Right atrium auricular region (tissue), 2 donors: ENCODE measurements at regions not wholly inside any gene's neighbourhood (a gene's known extent, or its start where the extent isn't known, plus 50 kb on each side); places are given as distances from the start of the nearest gene placed in this dataset.
A peak's percentile ranks its signal among the peaks of the same experiment; 100 is the strongest.

Experiments
- DNase-seq: peaks from one replicate; pipeline ENCODE4 v3.0.0-alpha.2; 2019; ENCODE audit warnings: low spot score
- H3K27ac ChIP-seq, 2 donors: fragments of 200-600 bp; sonication (generic); 1 replicate in 1 of 2; 2 replicates in 1 of 2; pipeline ENCODE4 v1.5.1; 2016 to 2019
- H3K27me3 ChIP-seq, 2 donors: fragments of 200-600 bp; sonication (generic); one replicate each; pipeline versions ENCODE4 v1.5.1 to v1.6.0; 2017 to 2019
- H3K36me3 ChIP-seq: fragments of 200-600 bp; sonication (generic); one replicate; pipeline ENCODE4 v1.5.1; 2016
- H3K4me1 ChIP-seq, 2 donors: fragments of 200-600 bp; sonication (generic); one replicate each; pipeline versions ENCODE4 v1.5.1 to v1.6.0; 2017 to 2019
- H3K4me3 ChIP-seq, 2 donors: fragments of 200-600 bp; sonication (generic); 1 replicate in 1 of 2; 2 replicates in 1 of 2; pipeline ENCODE4 v1.5.1; 2017 to 2019; ENCODE audit warnings: mild to moderate bottlenecking in 1 of 2, moderate library complexity in 1 of 2
- H3K9me3 ChIP-seq, 2 donors: fragments of 200-600 bp; sonication (generic); one replicate each; pipeline ENCODE4 v1.5.1; 2019
- CTCF ChIP-seq, 2 donors: fragments of 200-600 bp; sonication (generic); IDR thresholded peaks; one replicate each; pipeline ENCODE4 v1.5.1; 2019; ENCODE audit warnings: antibody characterized with exemption in 2 of 2

GRCh38 chr12:66859751-66860440 lies 181.0 kb upstream of the GRIP1 start:
- H3K36me3 ChIP-seq: no peaks in the 10 kb centered on the region

GRCh38 chr12:66860752-66861750 lies 182.2 kb upstream of the GRIP1 start:
- H3K27me3 ChIP-seq: no peaks in the 10 kb centered on the region
- H3K4me1 ChIP-seq: no peaks in the 10 kb centered on the region
- peak; percentile 72 to 91 for TF ChIP-seq CTCF (IDR thresholded peaks at IDR 0.05)
- H3K36me3 ChIP-seq: no peaks in the 10 kb centered on the region
- H3K4me3 ChIP-seq: no peak overlapping the region
- DNase-seq: peak; percentile 76
- no peak overlapping the region for H3K27ac ChIP-seq
- H3K9me3 ChIP-seq: no peaks in the 10 kb centered on the region

More at GRCh38 chr12:66859751-66860440, 181.0 kb upstream of the GRIP1 start:
- no peak overlapping the region for H3K4me3 ChIP-seq
- H3K4me1 ChIP-seq: no peaks in the 10 kb centered on the region
- no peak for TF ChIP-seq CTCF (IDR thresholded peaks at IDR 0.05)
- no peaks in the 10 kb centered on the region for H3K9me3 ChIP-seq
- no peaks in the 10 kb centered on the region for H3K27me3 ChIP-seq
- no peak for DNase-seq
- H3K27ac ChIP-seq: no peak overlapping the region

GRCh38 chr12:66862356-66862985 lies 183.6 kb upstream of the GRIP1 start:
- H3K36me3 ChIP-seq: no peaks in the 10 kb centered on the region
- H3K4me1 ChIP-seq: no peaks in the 10 kb centered on the region
- no peak for DNase-seq
- H3K4me3 ChIP-seq: no peak overlapping the region
- no peak for TF ChIP-seq CTCF (IDR thresholded peaks at IDR 0.05)
- H3K9me3 ChIP-seq: no peaks in the 10 kb centered on the region
- H3K27me3 ChIP-seq: no peaks in the 10 kb centered on the region
- no peak overlapping the region for H3K27ac ChIP-seq

GRCh38 chr12:66863276-66863675 lies 184.4 kb upstream of the GRIP1 start:
- DNase-seq: no peak
- Histone ChIP-seq H3K4me1 (no peaks in the 10 kb centered on the region), H3K4me3 (no peak overlapping the region), H3K27ac (no peak overlapping the region), H3K9me3 (no peaks in the 10 kb centered on the region), H3K36me3 (no peaks in the 10 kb centered on the region), H3K27me3 (no peaks in the 10 kb centered on the region)
- no peak for TF ChIP-seq CTCF (IDR thresholded peaks at IDR 0.05)

- DNase-seq: no peak
- Histone ChIP-seq H3K27ac (no peak overlapping the region), H3K4me3 (no peak overlapping the region), H3K9me3 (no peaks in the 10 kb centered on the region), H3K36me3 (no peaks in the 10 kb centered on the region), H3K27me3 (no peaks in the 10 kb centered on the region), H3K4me1 (peaks cover 0 to 9% of the 10 kb centered on the region in 2 donors)
- TF ChIP-seq CTCF (IDR thresholded peaks at IDR 0.05): no peak
Measured at GRCh38 chr12:66877925-66878324, 199.0 kb upstream of the GRIP1 start.
